ENCODE measurements at regions not wholly inside any gene's neighbourhood (a gene's known extent, or its start where the extent isn't known, plus 50 kb on each side); places are given as distances from the start of the nearest gene placed in this dataset.

DNA sequence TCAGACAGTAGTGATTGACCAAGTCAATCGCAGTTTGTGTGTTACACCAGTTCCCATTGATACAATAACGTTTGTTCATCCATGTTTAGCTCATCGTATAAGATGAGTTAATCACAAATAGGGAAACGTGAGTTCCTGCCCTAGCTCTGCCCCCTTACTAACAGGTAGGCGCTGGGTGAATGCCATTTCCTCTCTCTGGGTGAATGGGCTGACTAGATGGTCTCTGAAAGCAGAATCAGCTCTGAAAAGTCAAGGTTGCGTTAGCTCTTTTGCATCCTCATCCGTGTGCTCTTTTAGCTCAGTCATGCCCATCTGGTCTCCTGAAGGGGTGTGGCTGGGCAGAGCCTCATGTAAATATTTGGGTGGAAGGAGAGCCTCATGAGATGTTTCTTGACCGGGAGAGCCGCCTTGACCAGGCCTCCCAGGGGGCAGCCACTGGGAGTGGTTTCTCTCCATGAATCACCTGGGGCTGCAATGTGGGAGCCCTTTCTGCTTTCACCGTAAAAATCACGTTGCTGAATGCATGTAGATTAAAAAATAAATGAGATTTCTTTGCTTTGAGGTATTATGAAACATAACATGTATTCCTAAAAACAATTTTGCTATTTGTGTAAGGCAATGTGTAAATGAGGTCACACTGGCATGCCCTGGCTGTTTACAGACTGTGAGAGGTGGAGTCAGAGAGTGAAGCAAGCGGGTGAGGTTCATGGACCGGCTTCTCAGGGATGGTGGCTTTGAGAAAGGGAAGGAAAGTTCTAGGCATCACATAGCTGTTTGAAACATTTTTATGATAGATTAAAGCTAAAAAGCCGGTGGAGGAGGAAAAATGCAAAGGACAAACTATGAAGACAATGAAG is 108.4 kb upstream of the RASGRP1 start:
- H3K4me3 ChIP-seq (ENCODE audit: low read depth in 2 of 2, low read length in 1 of 2), result no peak overlapping the region
- H3K27ac ChIP-seq (ENCODE audit: low read depth in 2 of 2, low read length in 1 of 2), result no peak overlapping the region
- TF ChIP-seq TAF1 (IDR thresholded peaks at IDR 0.05; ENCODE audit: borderline replicate concordance, low read depth, low read length), result no peak
- TF ChIP-seq TCF12 (IDR thresholded peaks at IDR 0.05), result no peak
- TF ChIP-seq, protein P1, sequence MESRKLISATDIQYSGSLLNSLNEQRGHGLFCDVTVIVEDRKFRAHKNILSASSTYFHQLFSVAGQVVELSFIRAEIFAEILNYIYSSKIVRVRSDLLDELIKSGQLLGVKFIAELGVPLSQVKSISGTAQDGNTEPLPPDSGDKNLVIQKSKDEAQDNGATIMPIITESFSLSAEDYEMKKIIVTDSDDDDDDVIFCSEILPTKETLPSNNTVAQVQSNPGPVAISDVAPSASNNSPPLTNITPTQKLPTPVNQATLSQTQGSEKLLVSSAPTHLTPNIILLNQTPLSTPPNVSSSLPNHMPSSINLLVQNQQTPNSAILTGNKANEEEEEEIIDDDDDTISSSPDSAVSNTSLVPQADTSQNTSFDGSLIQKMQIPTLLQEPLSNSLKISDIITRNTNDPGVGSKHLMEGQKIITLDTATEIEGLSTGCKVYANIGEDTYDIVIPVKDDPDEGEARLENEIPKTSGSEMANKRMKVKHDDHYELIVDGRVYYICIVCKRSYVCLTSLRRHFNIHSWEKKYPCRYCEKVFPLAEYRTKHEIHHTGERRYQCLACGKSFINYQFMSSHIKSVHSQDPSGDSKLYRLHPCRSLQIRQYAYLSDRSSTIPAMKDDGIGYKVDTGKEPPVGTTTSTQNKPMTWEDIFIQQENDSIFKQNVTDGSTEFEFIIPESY (IDR thresholded peaks at IDR 0.05; ENCODE audit: borderline replicate concordance, low read depth), result no peak
- TF ChIP-seq JUND (IDR thresholded peaks at IDR 0.05), result no peak
- TF ChIP-seq NRF1 (IDR thresholded peaks at IDR 0.05; ENCODE audit: low read depth, low read length), result no peak
- TF ChIP-seq, protein P2, sequence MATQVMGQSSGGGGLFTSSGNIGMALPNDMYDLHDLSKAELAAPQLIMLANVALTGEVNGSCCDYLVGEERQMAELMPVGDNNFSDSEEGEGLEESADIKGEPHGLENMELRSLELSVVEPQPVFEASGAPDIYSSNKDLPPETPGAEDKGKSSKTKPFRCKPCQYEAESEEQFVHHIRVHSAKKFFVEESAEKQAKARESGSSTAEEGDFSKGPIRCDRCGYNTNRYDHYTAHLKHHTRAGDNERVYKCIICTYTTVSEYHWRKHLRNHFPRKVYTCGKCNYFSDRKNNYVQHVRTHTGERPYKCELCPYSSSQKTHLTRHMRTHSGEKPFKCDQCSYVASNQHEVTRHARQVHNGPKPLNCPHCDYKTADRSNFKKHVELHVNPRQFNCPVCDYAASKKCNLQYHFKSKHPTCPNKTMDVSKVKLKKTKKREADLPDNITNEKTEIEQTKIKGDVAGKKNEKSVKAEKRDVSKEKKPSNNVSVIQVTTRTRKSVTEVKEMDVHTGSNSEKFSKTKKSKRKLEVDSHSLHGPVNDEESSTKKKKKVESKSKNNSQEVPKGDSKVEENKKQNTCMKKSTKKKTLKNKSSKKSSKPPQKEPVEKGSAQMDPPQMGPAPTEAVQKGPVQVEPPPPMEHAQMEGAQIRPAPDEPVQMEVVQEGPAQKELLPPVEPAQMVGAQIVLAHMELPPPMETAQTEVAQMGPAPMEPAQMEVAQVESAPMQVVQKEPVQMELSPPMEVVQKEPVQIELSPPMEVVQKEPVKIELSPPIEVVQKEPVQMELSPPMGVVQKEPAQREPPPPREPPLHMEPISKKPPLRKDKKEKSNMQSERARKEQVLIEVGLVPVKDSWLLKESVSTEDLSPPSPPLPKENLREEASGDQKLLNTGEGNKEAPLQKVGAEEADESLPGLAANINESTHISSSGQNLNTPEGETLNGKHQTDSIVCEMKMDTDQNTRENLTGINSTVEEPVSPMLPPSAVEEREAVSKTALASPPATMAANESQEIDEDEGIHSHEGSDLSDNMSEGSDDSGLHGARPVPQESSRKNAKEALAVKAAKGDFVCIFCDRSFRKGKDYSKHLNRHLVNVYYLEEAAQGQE (IDR thresholded peaks at IDR 0.05; ENCODE audit: low read depth, low read length), result no peak
- TF ChIP-seq, protein P3, sequence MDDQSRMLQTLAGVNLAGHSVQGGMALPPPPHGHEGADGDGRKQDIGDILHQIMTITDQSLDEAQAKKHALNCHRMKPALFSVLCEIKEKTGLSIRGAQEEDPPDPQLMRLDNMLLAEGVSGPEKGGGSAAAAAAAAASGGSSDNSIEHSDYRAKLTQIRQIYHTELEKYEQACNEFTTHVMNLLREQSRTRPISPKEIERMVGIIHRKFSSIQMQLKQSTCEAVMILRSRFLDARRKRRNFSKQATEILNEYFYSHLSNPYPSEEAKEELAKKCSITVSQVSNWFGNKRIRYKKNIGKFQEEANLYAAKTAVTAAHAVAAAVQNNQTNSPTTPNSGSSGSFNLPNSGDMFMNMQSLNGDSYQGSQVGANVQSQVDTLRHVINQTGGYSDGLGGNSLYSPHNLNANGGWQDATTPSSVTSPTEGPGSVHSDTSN (IDR thresholded peaks at IDR 0.05), result no peak
- TF ChIP-seq, protein P4, sequence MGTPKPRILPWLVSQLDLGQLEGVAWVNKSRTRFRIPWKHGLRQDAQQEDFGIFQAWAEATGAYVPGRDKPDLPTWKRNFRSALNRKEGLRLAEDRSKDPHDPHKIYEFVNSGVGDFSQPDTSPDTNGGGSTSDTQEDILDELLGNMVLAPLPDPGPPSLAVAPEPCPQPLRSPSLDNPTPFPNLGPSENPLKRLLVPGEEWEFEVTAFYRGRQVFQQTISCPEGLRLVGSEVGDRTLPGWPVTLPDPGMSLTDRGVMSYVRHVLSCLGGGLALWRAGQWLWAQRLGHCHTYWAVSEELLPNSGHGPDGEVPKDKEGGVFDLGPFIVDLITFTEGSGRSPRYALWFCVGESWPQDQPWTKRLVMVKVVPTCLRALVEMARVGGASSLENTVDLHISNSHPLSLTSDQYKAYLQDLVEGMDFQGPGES (IDR thresholded peaks at IDR 0.05; ENCODE audit: low read depth, low read length), result no peak
- no peak for TF ChIP-seq EZH2phosphoT487 (IDR thresholded peaks at IDR 0.05; ENCODE audit: borderline replicate concordance, low read depth)
- TF ChIP-seq, protein P5, sequence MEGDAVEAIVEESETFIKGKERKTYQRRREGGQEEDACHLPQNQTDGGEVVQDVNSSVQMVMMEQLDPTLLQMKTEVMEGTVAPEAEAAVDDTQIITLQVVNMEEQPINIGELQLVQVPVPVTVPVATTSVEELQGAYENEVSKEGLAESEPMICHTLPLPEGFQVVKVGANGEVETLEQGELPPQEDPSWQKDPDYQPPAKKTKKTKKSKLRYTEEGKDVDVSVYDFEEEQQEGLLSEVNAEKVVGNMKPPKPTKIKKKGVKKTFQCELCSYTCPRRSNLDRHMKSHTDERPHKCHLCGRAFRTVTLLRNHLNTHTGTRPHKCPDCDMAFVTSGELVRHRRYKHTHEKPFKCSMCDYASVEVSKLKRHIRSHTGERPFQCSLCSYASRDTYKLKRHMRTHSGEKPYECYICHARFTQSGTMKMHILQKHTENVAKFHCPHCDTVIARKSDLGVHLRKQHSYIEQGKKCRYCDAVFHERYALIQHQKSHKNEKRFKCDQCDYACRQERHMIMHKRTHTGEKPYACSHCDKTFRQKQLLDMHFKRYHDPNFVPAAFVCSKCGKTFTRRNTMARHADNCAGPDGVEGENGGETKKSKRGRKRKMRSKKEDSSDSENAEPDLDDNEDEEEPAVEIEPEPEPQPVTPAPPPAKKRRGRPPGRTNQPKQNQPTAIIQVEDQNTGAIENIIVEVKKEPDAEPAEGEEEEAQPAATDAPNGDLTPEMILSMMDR (IDR thresholded peaks at IDR 0.05), result no peak
- TF ChIP-seq GATA2 (CRISPR knock-in tag; IDR thresholded peaks at IDR 0.05), result no peak
- TF ChIP-seq FOSL2 (IDR thresholded peaks at IDR 0.05; ENCODE audit: borderline replicate concordance, low read depth), result no peak
- TF ChIP-seq SMC3 (IDR thresholded peaks at IDR 0.05; ENCODE audit: low read depth, low read length), result no peak
- no peak for TF ChIP-seq FOXJ3 (CRISPR knock-in tag; IDR thresholded peaks at IDR 0.05)
- TF ChIP-seq TEAD4 (IDR thresholded peaks at IDR 0.05; ENCODE audit: borderline replicate concordance, insufficient read depth), result no peak
- no peak for TF ChIP-seq MEF2A (IDR thresholded peaks at IDR 0.05; ENCODE audit: borderline replicate concordance, low read depth)
- no peak for TF ChIP-seq POLR2AphosphoS5 (IDR thresholded peaks at IDR 0.05; ENCODE audit: low read depth, low read length)
- no peak for TF ChIP-seq FOXM1 (IDR thresholded peaks at IDR 0.05; ENCODE audit: low read depth)
- no peak for TF ChIP-seq NFIC (IDR thresholded peaks at IDR 0.05; ENCODE audit: borderline replicate concordance)
- H3F3A ChIP-seq (replicated peaks; ENCODE audit: insufficient read depth), result no peaks in the 10 kb centered on the region
- no peaks in the 10 kb centered on the region for H3K36me3 ChIP-seq (replicated peaks in 1 of 2; ENCODE audit: control insufficient read depth in 1 of 2, insufficient read depth in 2 of 2, low read length in 1 of 2)
- H3K9ac ChIP-seq, result no peak overlapping the region
- POLR2A ChIA-PET, result no interaction called here
- H3K79me2 ChIP-seq (ENCODE audit: insufficient read depth), result no peaks in the 10 kb centered on the region
- no peaks in the 10 kb centered on the region for H3K9me2 ChIP-seq
- 78% methylated on average over 14 of the region's 14 CpGs for WGBS (ENCODE audit: low lambda C conversion rate)
- peaks cover 6% of the 10 kb centered on the region; the same call in 1 of the 2 replicates for H3K27me3 ChIP-seq (ENCODE audit: insufficient read depth)
- no peaks in the 10 kb centered on the region for H3K9me3 ChIP-seq
- peaks cover 0 to 5% of the 10 kb centered on the region in 2 experiments; a peak in 2 of 4 replicates for H3K4me1 ChIP-seq (ENCODE audit: control insufficient read depth in 1 of 2, insufficient read depth in 2 of 2, low read depth in 1 of 2, low read length in 1 of 2)
- H2AFZ ChIP-seq (ENCODE audit: low read depth), result no peak overlapping the region
- DNase-seq, result no peak
- no peak overlapping the region for H3K4me2 ChIP-seq
- CTCF ChIA-PET, result interaction anchor here (0.6 to 1.7 kb wide), 4 partner anchors 10 to 1090 kb away, joined by 3 to 9 read pairs (median 4); partner anchors contain the start of gene RASGRP1
- H4K20me1 ChIP-seq (ENCODE audit: insufficient read depth), result no peaks in the 10 kb centered on the region

Data from SK-N-SH (cell line).